SK-N-SH treated with all-trans-retinoic acid at 6 μM for 48 hours (cell line): ENCODE measurements at regions not wholly inside any gene's neighbourhood (a gene's known extent, or its start where the extent isn't known, plus 50 kb on each side); places are given as distances from the start of the nearest gene placed in this dataset.

Source experiments
- ATAC-seq: fragments of 200-7000 bp; cut with Tn5 transposase; 3 replicates; pipeline ENCODE4 v1.9.1; 2020; ENCODE audit warnings: mild to moderate bottlenecking, moderate library complexity
- ARNTL ChIP-seq: fragments of 450-650 bp; formaldehyde crosslinking; IDR thresholded peaks from 2 replicates; pipeline ENCODE4 v1.5.0; 2020; ENCODE audit warnings: low read depth, mild to moderate bottlenecking, moderate library complexity, borderline replicate concordance
- CREB5 ChIP-seq: fragments of 250-450 bp; sonication (Bioruptor Pico); IDR thresholded peaks from 2 replicates; pipeline ENCODE4 v1.5.1; 2020; ENCODE audit warnings: low read depth, mild to moderate bottlenecking, moderate library complexity
- CSDC2 ChIP-seq: fragments of 250-450 bp; sonication (Bioruptor Pico); IDR thresholded peaks from 2 replicates; pipeline ENCODE4 v1.5.0; 2020; ENCODE audit warnings: mild to moderate bottlenecking, moderate library complexity
- CSRNP3 ChIP-seq: fragments of 250-450 bp; sonication (Bioruptor Pico); IDR thresholded peaks from 2 replicates; pipeline ENCODE4 v1.5.1; 2021; ENCODE audit warnings: mild to moderate bottlenecking, moderate library complexity
- ESRRG ChIP-seq: fragments of 250-450 bp; sonication (Bioruptor Pico); IDR thresholded peaks from 2 replicates; pipeline ENCODE4 v1.6.1; 2021; ENCODE audit warnings: mild to moderate bottlenecking
- GLIS3 ChIP-seq: fragments of 250-450 bp; sonication (Bioruptor Pico); IDR thresholded peaks from 2 replicates; pipeline ENCODE4 v1.5.0; 2020; ENCODE audit warnings: mild to moderate bottlenecking, moderate library complexity
- OSR1 ChIP-seq: fragments of 250-450 bp; sonication (Bioruptor Pico); IDR thresholded peaks from 2 replicates; pipeline ENCODE4 v1.8.0; 2022; ENCODE audit warnings: moderate library complexity, mild to moderate bottlenecking, inconsistent platforms
- PATZ1 ChIP-seq: fragments of 250-450 bp; sonication (Bioruptor Pico); IDR thresholded peaks from 2 replicates; pipeline ENCODE4 v1.8.0; 2020; ENCODE audit warnings: mild to moderate bottlenecking, moderate library complexity, borderline replicate concordance
- POU6F1 ChIP-seq: fragments of 250-450 bp; sonication (Bioruptor Pico); IDR thresholded peaks from 2 replicates; pipeline ENCODE4 v1.8.0; 2021; ENCODE audit warnings: low read depth, mild to moderate bottlenecking, moderate library complexity, borderline replicate concordance
- PPARA ChIP-seq: fragments of 250-450 bp; sonication (Bioruptor Pico); IDR thresholded peaks from 2 replicates; pipeline ENCODE4 v1.5.0; 2020; ENCODE audit warnings: mild to moderate bottlenecking, borderline replicate concordance
- RARB ChIP-seq: fragments of 250-450 bp; sonication (Bioruptor Pico); IDR thresholded peaks from 2 replicates; pipeline ENCODE4 v1.8.0; 2021; ENCODE audit warnings: mild to moderate bottlenecking, moderate library complexity
- SNAI2 ChIP-seq: fragments of 250-450 bp; sonication (Bioruptor Pico); IDR thresholded peaks from 2 replicates; pipeline ENCODE4 v1.5.0; 2020; ENCODE audit warnings: mild to moderate bottlenecking, moderate library complexity
- TCF4 ChIP-seq: fragments of 250-450 bp; sonication (Bioruptor Pico); IDR thresholded peaks from 2 replicates; pipeline ENCODE4 v1.8.0; 2021; ENCODE audit warnings: mild to moderate bottlenecking, moderate library complexity, borderline replicate concordance
- TOX ChIP-seq: fragments of 250-450 bp; sonication (Bioruptor Pico); IDR thresholded peaks from 2 replicates; pipeline ENCODE4 v1.8.0; 2021; ENCODE audit warnings: mild to moderate bottlenecking, moderate library complexity, borderline replicate concordance
- TSHZ2 ChIP-seq: fragments of 250-450 bp; sonication (Bioruptor Pico); IDR thresholded peaks from 2 replicates; pipeline ENCODE4 v1.5.0; 2020; ENCODE audit warnings: mild to moderate bottlenecking, moderate library complexity
- ZC3H10 ChIP-seq: fragments of 250-450 bp; sonication (Bioruptor Pico); IDR thresholded peaks from 2 replicates; pipeline ENCODE4 v1.5.1; 2021; ENCODE audit warnings: mild to moderate bottlenecking, moderate library complexity
- ZFP30 ChIP-seq: fragments of 450-650 bp; formaldehyde crosslinking; IDR thresholded peaks from 2 replicates; pipeline ENCODE4 v1.5.0; 2022; ENCODE audit warnings: mild to moderate bottlenecking, moderate library complexity
- ZNF565 ChIP-seq: fragments of 450-650 bp; formaldehyde crosslinking; conservative IDR thresholded peaks from 2 replicates; pipeline ENCODE4 v1.5.0; 2020; ENCODE audit warnings: low read depth, mild to moderate bottlenecking, moderate library complexity
- ZNF70 ChIP-seq: fragments of 450-650 bp; formaldehyde crosslinking; IDR thresholded peaks from 2 replicates; pipeline ENCODE4 v1.5.0; 2020; ENCODE audit warnings: mild to moderate bottlenecking, moderate library complexity
- ZNF8 ChIP-seq: fragments of 450-650 bp; formaldehyde crosslinking; IDR thresholded peaks from 2 replicates; pipeline ENCODE4 v1.5.0; 2020; ENCODE audit warnings: mild to moderate bottlenecking, moderate library complexity

- ATAC-seq, result no peak
- no peak for TF ChIP-seq TCF4 (CRISPR knock-in tag)
- TF ChIP-seq TOX (CRISPR knock-in tag), result no peak
- no peak for TF ChIP-seq CSRNP3 (CRISPR knock-in tag)
- TF ChIP-seq ZFP30 (CRISPR knock-in tag), result no peak
- TF ChIP-seq ARNTL (CRISPR knock-in tag), result no peak
- no peak for TF ChIP-seq SNAI2 (CRISPR knock-in tag)
- TF ChIP-seq CREB5, result no peak
- no peak for TF ChIP-seq OSR1 (CRISPR knock-in tag)
- TF ChIP-seq RARB (CRISPR knock-in tag), result no peak
- TF ChIP-seq TSHZ2, result no peak
- no peak for TF ChIP-seq ESRRG (CRISPR knock-in tag)
- no peak for TF ChIP-seq POU6F1 (CRISPR knock-in tag)
- TF ChIP-seq ZNF565 (CRISPR knock-in tag), result no peak
- no peak for TF ChIP-seq ZC3H10 (CRISPR knock-in tag)
- no peak for TF ChIP-seq ZNF8
These were observed 581.3 kb downstream of the XPNPEP1 start for GRCh38 chr10:109341986-109342385.

- ATAC-seq, result no peak
- TF ChIP-seq CREB5 (no peak), OSR1 (CRISPR knock-in tag) (no peak), CSDC2 (CRISPR knock-in tag) (no peak), ARNTL (CRISPR knock-in tag) (no peak), ESRRG (CRISPR knock-in tag) (no peak)
- TF ChIP-seq, all 23 proteins: peak for 0
These were observed 595.3 kb downstream of the XPNPEP1 start for GRCh38 chr10:109328001-109328400.

GRCh38 chr10:109327266-109327665 lies 596.0 kb downstream of the XPNPEP1 start:
- ATAC-seq, result no peak
- TF ChIP-seq GLIS3 (no peak), TSHZ2 (no peak), CSDC2 (CRISPR knock-in tag) (no peak), ZFP30 (CRISPR knock-in tag) (no peak), PATZ1 (CRISPR knock-in tag) (no peak), TOX (CRISPR knock-in tag) (no peak), POU6F1 (CRISPR knock-in tag) (no peak), RARB (CRISPR knock-in tag) (no peak), ZC3H10 (CRISPR knock-in tag) (no peak), PPARA (no peak), ZNF70 (CRISPR knock-in tag) (no peak), ARNTL (CRISPR knock-in tag) (no peak)
